Natural killer cell (primary cell): ENCODE measurements at regions not wholly inside any gene's neighbourhood (a gene's known extent, or its start where the extent isn't known, plus 50 kb on each side); places are given as distances from the start of the nearest gene placed in this dataset.

Experiments
- ATAC-seq, 3 donors: fragments of 150-1000 bp in 2 of 3; fragments of 200-7000 bp in 1 of 3; cut with Tn5 transposase; 1 replicate in 1 of 3; 2 replicates in 2 of 3; pipeline ENCODE4 v1.10.0; 2021; ENCODE audit warnings: mild to moderate bottlenecking in 2 of 3, moderate library complexity in 2 of 3
- DNase-seq, 2 donors: peaks; one replicate each; pipeline versions ENCODE4 v3.0.0 to v3.0.0-alpha.2; 2013 to 2021; ENCODE audit warnings: mixed read lengths in 1 of 2
- H3K27ac ChIP-seq: one replicate; pipeline ENCODE4 v1.5.1; 2013; ENCODE audit warnings: mild to moderate bottlenecking, low read length
- H3K27me3 ChIP-seq: one replicate; pipeline ENCODE4 v1.6.1; 2013; ENCODE audit warnings: low read length; ENCODE audit not compliant: control insufficient read depth, insufficient read depth
- H3K36me3 ChIP-seq: one replicate; pipeline ENCODE4 v1.6.1; 2013; ENCODE audit warnings: low read length; ENCODE audit not compliant: control insufficient read depth, insufficient read depth
- H3K4me1 ChIP-seq: one replicate; pipeline ENCODE4 v1.6.1; 2013; ENCODE audit warnings: low read length; ENCODE audit not compliant: control insufficient read depth, insufficient read depth
- H3K4me3 ChIP-seq: one replicate; pipeline ENCODE4 v1.5.1; 2013; ENCODE audit warnings: low read length
- H3K9me3 ChIP-seq: one replicate; pipeline ENCODE4 v1.6.1; 2013; ENCODE audit warnings: low read length; ENCODE audit not compliant: control insufficient read depth, insufficient read depth
- H3K27ac Mint-ChIP-seq, 2 donors: one replicate each; pipeline ENCODE4 v1.8.0; 2022; ENCODE audit warnings: mild to moderate bottlenecking in 2 of 2, mixed read lengths in 2 of 2, moderate library complexity in 1 of 2
- H3K27me3 Mint-ChIP-seq, 2 donors: one replicate each; pipeline ENCODE4 v1.8.0; 2022; ENCODE audit warnings: low read depth in 2 of 2, mixed read lengths in 2 of 2
- H3K36me3 Mint-ChIP-seq: one replicate; pipeline ENCODE4 v1.8.0; 2022; ENCODE audit warnings: mixed read lengths
- H3K4me1 Mint-ChIP-seq, 2 donors: one replicate each; pipeline ENCODE4 v1.8.0; 2022; ENCODE audit warnings: mixed read lengths in 2 of 2
- H3K4me3 Mint-ChIP-seq: one replicate; pipeline ENCODE4 v1.8.0; 2022; ENCODE audit warnings: mild to moderate bottlenecking, moderate library complexity, mixed read lengths
- H3K9me3 Mint-ChIP-seq, 2 donors: one replicate each; pipeline ENCODE4 v1.8.0; 2022; ENCODE audit warnings: mixed read lengths in 2 of 2
- CTCF ChIP-seq: fragments of 200-600 bp; IDR thresholded peaks from one replicate; pipeline ENCODE4 v1.8.0; 2022; ENCODE audit warnings: antibody characterized with exemption
- WGBS: methylation state at CpG from one replicate; pipeline ENCODE4 v1.1.7; 2013; ENCODE audit warnings: missing lambda C conversion rate; ENCODE audit not compliant: insufficient coverage; 5-methylcytosine and 5-hydroxymethylcytosine counted together
- intact Hi-C: fragments of 100-400 bp; cut with micrococcal nuclease; formaldehyde crosslinking; loops from one replicate; pipeline ENCODE4 v1.14.2; 2022

- whole genome bisulfite sequencing = 67% methylated on average over 1 of the region's 1 CpG
- TF ChIP-seq CTCF = no peak
- H3K4me1 ChIP-seq = no peaks in the 10 kb centered on the region
- intact Hi-C loops = no loop called here
- Mint-ChIP-seq H3K4me1 (no peaks in the 10 kb centered on the region), H3K27ac (no peak overlapping the region), H3K4me3 (no peak overlapping the region), H3K27me3 (peaks cover 19 to 29% of the 10 kb centered on the region in 2 donors), H3K36me3 (no peaks in the 10 kb centered on the region), H3K9me3 (no peaks in the 10 kb centered on the region)
- DNase-seq (no peak), ATAC-seq (no peak)
- H3K36me3 ChIP-seq = no peaks in the 10 kb centered on the region
- H3K9me3 ChIP-seq = no peaks in the 10 kb centered on the region
- H3K4me3 ChIP-seq = no peak overlapping the region
- no peak overlapping the region for H3K27ac ChIP-seq
- no peaks in the 10 kb centered on the region for H3K27me3 ChIP-seq
These were observed 243.9 kb downstream of the RRAGC start for GRCh38 chr1:38615680-38616079.

- Mint-ChIP-seq H3K27ac (no peak overlapping the region), H3K27me3 (peaks cover 19 to 35% of the 10 kb centered on the region in 2 donors), H3K9me3 (no peaks in the 10 kb centered on the region), H3K4me1 (no peaks in the 10 kb centered on the region), H3K36me3 (no peaks in the 10 kb centered on the region), H3K4me3 (no peak overlapping the region)
- ATAC-seq (no peak), DNase-seq (no peak)
- Histone ChIP-seq H3K27me3 (no peaks in the 10 kb centered on the region), H3K4me3 (no peak overlapping the region), H3K9me3 (no peaks in the 10 kb centered on the region), H3K4me1 (no peaks in the 10 kb centered on the region), H3K27ac (no peak overlapping the region), H3K36me3 (no peaks in the 10 kb centered on the region)
- 75% methylated on average over 3 of the region's 3 CpGs for WGBS
- TF ChIP-seq CTCF = no peak
- intact Hi-C loops = no loop called here
These were observed 244.7 kb downstream of the RRAGC start for GRCh38 chr1:38614861-38615260.

DNA sequence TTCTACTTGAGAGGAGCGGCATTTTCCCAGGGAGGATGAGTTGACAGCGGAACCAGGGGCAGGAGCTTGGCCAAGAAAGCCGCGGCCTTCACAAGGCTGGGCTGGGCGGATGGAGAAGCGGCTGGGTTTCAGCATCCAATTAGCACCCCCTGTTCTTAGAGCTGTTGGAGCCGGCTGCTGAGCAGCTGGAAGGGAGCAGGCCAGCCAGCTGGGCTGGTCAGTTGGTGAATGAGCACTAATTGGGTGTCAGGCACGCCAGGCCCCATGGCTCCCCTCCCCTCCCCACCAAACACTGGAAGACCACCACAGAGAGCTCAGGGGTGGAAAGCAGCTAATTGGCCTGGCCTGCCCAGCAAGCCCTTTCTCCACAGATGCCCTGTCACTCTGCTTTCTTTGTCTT is 245.6 kb downstream of the RRAGC start:
- Histone ChIP-seq H3K9me3 (no peaks in the 10 kb centered on the region), H3K27ac (no peak overlapping the region), H3K27me3 (no peaks in the 10 kb centered on the region), H3K4me1 (no peaks in the 10 kb centered on the region), H3K36me3 (no peaks in the 10 kb centered on the region), H3K4me3 (no peak overlapping the region)
- ATAC-seq (no peak), DNase-seq (no peak)
- no peak for TF ChIP-seq CTCF
- no peak overlapping the region for H3K27ac Mint-ChIP-seq
- intact Hi-C loops = no loop called here
- H3K4me1 Mint-ChIP-seq = no peaks in the 10 kb centered on the region
- 92% methylated on average over 8 of the region's 8 CpGs for WGBS
- H3K9me3 Mint-ChIP-seq = no peaks in the 10 kb centered on the region
- peaks cover 15 to 39% of the 10 kb centered on the region in 2 donors for H3K27me3 Mint-ChIP-seq
- no peak overlapping the region for H3K4me3 Mint-ChIP-seq
- no peaks in the 10 kb centered on the region for H3K36me3 Mint-ChIP-seq

DNA sequence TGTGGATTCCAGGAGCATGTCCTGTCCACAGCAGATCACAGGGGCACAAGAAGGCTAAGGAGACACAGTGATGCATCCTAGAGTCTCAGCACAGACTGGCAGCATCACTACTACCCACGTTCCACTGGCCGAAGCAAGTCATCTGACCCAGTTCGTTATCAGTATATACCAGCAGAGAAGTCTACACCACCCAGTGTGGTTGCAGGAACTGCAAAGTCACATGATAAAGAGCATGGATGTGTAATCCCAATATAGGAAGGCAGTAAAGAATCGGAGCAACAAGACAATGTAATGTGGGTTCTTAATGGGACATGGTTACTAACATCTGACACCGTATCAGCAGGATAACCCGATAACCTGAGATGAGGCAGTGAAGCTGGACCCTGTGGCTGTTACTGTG is 246.6 kb downstream of the RRAGC start:
- peaks cover 14 to 38% of the 10 kb centered on the region in 2 donors for H3K27me3 Mint-ChIP-seq
- Histone ChIP-seq H3K27me3 (no peaks in the 10 kb centered on the region), H3K36me3 (no peaks in the 10 kb centered on the region), H3K27ac (no peak overlapping the region), H3K4me1 (no peaks in the 10 kb centered on the region), H3K9me3 (no peaks in the 10 kb centered on the region), H3K4me3 (no peak overlapping the region)
- no peak overlapping the region for H3K4me3 Mint-ChIP-seq
- H3K36me3 Mint-ChIP-seq = no peaks in the 10 kb centered on the region
- WGBS = 88% methylated on average over 6 of the region's 6 CpGs
- TF ChIP-seq CTCF = no peak
- no peak for ATAC-seq
- H3K9me3 Mint-ChIP-seq = no peaks in the 10 kb centered on the region
- no peaks in the 10 kb centered on the region for H3K4me1 Mint-ChIP-seq
- no peak for DNase-seq
- H3K27ac Mint-ChIP-seq = no peak overlapping the region
- intact Hi-C loops = no loop called here
